ENCODE measurements at regions not wholly inside any gene's neighbourhood (a gene's known extent, or its start where the extent isn't known, plus 50 kb on each side); places are given as distances from the start of the nearest gene placed in this dataset.

DNA sequence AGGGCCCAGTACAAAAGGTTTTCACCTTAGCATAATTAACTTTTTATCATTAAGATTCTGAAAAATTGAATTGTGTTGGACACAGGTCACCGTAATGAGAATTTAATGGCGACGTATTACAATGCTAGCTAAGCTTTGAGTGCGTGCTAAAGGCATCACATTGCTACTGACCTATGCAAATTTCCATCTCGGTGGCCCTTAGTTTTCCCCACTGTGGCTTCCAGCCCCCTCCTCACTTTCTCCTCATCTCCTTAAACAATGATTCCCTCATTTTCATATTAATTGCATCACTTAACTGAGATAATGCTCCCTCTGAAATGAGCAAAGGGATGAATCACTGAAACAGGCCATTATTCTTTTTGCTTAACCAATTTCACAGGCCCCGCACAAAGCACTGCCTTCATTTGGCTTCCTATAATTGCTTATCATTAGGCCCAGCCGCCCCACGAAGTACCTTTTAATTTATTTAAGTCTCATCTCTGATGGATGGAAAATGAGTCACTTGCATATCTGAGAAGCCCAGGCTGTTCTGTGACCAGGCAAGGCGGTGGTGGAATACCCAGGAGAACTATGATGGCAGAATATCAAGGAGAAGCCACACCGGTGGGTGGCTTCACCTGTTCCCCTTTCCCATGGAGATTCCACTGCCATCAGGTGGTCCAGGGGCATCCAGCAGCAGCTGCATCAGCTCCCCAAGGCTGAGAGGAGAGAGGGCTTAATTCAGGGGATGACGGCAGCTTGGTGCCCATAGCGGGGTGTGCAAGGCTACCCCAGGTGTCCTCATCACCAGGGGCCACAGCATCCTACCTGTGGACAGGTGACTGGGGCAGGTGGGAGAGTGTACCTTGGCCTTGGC is 223.8 kb upstream of the BOD1L1 start:
- no peak for DNase-seq

- no peak for DNase-seq
Observed at GRCh38 chr4:13852411-13852810, 224.9 kb upstream of the BOD1L1 start.

- no peak for DNase-seq
Observed at GRCh38 chr4:13856387-13856786, 228.9 kb upstream of the BOD1L1 start.

DNA sequence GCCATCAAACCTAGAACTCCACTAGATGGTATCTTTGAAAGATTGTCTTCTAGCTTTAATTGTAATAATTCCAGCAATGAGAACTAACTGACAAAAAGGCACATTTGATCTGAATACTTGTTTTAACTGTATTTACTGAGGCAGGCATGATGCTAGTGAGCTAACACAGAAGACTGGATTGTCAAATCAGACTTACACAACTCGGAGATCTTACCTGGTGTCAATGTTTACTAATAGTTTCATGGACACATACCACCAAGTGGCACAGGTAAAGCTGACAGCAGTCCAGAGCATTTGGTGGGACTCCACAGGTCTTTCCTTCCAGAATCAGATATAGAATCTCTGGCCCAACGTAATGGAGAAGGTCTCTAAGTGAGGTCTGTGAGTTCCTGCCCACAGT is 229.9 kb upstream of the BOD1L1 start:
- DNase-seq, result no peak

GRCh38 chr4:13857800-13858199 is 230.3 kb upstream of the BOD1L1 start:
- no peak for DNase-seq

DNA sequence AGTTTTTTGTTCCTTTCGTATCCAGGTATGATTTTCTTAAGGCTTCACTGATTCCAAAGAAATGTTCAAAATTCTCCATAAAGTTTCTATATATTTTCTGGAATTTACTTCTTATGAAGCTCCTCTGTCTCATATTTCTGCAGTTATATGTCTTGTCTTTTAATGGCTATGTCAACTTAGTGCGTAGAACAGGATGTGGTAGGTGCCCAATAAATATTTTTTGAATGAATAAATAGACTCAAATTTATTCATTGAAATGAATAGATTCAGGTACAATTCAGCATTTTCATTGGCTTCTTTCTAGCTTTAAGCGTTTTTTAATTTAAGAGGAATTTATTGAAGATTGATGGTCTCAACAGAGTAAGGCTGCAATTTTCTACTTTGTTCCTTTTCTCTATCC is 231.9 kb upstream of the BOD1L1 start:
- DNase-seq, result no peak

DNA sequence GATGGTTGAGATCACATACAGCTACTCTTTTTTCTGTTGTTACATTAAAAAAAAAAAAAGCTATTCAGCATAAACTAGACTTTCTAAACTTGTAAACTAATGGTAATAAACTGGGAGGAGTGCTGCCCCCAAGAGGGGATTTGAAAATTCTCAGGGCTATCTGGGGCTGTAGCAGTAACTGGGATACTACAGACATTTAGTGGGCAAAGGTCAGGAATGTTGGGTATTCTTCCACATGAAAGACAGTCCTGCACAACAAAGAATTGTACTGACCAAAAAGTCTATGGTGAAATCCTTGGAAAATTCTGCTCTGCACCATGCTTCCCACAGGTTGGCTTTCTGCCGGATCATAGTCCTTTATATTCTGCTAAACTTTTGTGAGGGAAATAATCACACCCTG is 232.6 kb upstream of the BOD1L1 start:
- no peak for DNase-seq

DNA sequence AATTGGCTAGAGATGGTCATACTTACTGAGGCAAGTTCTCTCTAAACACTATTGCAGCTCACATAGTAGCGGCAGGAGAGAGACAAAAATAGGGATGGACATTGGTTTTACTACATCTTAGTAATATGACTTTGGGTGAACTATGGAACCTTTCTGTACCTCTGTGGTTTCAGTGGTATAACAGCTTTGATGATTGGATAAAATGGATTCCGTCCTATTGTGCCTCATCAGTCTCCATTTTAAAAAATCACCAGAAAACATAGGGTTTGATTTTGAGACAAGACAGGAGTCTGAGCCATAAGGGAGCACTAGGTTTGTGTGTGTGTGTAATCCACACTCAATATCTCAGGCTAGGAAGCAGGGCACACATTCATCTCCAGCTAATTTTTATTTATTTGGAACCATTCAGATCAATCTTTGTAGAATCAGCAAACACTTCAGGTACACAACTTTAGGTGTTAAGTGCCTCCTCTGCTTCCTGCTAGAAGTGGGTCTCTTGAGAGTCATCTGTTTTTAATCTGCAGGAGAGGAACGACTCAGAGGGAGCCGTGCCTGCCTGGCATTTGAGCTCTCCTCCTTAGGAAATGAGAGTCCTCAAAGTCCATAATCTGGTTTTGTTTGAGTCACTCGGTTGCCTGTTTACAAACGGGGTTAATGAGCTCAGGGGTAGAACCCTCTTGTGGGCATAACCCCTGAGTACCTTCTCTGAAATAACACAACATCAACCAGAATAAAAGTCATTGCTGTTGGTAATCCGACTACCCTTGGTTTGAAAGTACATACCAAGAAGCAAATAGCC is 238.5 kb upstream of the BOD1L1 start:
- no peak for DNase-seq

- DNase-seq, result no peak
Observed at GRCh38 chr4:13866881-13867280, 239.4 kb upstream of the BOD1L1 start.

GRCh38 chr4:13872155-13872554 is 244.6 kb upstream of the BOD1L1 start:
- DNase-seq, result no peak

GRCh38 chr4:13872955-13873354 is 245.4 kb upstream of the BOD1L1 start:
- DNase-seq, result no peak

- DNase-seq, result no peak
Observed at GRCh38 chr4:13875181-13875580, 247.7 kb upstream of the BOD1L1 start.

- no peak for DNase-seq
Observed at GRCh38 chr4:13876131-13876530, 248.6 kb upstream of the BOD1L1 start.

DNA sequence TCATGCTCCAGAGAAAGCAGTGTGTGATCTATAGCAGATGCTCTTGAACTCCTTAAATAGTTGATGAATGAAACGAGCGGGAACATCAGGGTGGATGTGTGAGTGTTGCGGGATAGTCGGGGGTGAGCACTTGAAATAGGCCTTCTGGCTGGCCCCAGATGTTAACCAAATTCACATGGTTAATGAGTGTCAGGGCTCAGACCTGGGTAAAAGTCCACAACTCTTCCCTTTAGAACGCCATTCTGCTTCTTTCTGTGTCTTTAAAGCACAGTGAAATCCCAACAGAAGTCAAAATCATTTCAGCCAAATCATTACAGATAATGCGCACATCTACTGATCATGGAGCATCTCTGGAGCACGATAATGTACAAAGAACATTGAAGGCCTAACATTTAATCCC is 249.4 kb upstream of the BOD1L1 start:
- no peak for DNase-seq

- no peak for DNase-seq
Observed at GRCh38 chr4:13877626-13878025, 250.1 kb upstream of the BOD1L1 start.

DNA sequence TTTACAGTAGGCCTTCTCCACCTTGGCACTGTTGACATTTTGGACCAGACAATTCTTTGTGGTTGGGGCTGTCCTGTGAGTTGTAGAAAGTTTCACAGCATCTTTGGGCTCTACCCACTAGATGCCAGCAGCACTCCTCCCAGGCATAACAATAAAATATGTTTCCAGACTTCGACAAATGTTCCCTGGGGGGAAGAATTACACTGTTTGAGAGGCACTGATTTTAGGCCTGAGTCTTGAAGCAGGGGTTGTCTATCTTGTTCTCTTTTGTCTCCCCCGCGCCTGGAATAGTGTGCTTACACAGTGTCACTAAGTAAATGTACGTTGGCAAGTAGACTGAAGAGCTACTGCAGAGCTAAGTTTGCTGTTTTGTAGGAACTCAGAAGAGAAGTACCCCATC is 254.4 kb upstream of the BOD1L1 start:
- no peak for DNase-seq

DNA sequence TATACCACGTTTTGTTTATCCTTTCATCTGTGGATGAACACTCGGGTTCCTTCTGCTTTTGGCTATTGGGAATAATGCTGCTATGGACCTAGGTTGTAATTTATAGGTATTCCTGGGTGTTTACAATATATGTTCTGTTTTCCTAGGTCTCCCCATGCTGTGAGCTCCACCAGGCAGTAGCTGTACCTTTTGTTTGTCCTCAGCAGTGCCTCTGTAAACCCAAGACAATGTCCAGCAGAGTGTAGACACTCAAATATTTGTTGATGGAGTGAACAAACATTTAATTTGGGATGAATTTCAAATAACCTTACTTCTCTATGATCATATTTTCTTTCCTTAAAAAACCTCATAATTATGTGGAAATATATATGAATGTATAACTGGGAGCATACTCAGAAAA is 259.5 kb upstream of the BOD1L1 start:
- DNase-seq, result no peak

DNA sequence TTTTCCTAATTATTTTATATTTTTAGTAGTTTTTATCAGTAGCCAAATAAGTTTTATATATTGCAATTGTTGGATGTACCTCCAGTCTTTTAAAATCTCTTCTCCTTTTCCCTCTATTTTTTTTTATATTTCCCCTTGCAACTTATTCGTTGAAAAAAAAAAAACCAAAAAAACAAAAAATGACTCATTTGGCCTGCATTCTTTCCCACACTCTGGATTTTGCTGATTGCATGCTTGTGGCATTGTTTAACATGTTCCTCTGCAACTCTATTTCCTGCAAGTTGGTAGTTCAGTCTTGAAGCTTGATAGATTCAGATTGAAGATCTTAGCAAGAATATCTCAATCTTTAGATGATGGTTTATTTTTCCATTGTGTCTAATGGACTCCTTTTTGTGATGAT is 260.6 kb upstream of the BOD1L1 start:
- no peak for DNase-seq

- no peak for DNase-seq
Observed at GRCh38 chr4:13891544-13891939, 264.0 kb upstream of the BOD1L1 start.

DNA sequence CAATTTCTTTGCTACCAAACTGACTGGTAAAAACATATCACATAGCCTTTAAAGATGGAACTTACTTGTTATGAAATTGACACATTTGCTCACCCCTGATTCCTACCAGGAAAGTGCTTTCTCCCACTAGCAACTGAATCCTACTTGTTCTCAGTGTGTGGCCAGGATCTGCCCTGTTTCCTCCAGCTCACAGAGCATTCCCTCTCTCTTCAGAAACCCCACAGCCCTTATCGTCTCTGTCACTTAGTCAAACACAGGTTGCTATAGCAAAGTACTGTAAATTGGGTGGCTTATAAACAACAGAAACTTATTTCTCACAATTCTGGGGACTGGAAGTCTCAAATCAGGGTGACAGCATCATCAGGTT is 265.2 kb upstream of the BOD1L1 start:
- DNase-seq, result no peak

DNA sequence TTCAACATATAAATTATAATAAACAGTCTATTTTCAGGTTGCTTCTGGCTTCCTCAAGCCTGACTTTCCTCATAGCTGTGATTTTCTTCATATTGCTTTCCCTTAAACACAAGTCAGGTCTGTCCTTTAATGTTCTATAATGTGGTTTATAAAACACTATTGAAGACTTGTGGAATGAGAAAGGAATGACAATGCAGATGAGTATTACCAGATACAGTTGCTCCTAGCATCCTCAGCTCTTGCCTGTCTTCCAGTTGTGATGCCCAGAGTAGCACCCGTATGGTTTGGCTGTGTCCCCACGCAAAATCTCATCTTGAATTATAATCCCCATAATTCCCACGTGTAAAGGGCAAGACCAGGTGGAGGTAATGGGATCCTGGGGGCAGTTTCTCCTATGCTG is 265.7 kb upstream of the BOD1L1 start:
- no peak for DNase-seq

GRCh38 chr4:13893987-13894386 is 266.5 kb upstream of the BOD1L1 start:
- no peak for DNase-seq

DNA sequence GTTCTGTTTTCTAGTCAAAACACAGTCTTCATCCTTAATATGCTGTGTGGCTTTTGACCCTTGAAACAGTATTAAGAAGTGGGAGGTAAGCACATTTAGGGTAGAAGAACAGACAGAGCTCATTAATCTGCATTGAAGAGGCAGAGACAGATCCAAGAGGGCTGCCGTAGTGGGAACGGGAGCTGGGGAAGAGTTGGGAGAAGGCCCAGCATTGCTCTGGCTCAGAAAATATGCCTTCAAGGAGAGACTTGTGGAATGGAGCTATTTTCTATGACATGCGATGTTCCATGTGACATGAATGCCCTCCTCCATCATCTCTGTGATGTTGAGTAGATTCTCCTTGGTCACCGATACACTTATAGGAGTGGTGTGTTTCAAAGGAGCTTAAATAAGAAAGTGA is 273.3 kb upstream of the BOD1L1 start:
- no peak for DNase-seq

DNA sequence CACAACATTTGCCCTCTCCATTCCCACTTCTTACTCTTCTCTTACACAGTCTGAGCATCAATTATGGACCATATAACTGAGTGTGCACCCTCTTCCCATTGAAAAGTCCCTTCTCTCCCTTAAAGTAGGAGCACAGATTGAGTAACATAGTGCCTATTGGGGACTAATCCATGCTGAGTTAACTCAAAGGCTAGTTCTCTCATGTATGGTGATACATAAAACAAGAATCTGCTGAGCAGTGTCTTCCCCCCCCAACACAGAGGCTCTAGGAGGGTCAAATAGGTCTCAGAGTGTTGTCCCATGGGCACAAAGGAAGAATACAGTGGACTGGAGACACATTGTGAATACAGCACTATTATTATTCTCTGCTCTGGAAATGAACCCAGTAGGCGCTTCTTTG is 274.6 kb upstream of the BOD1L1 start:
- DNase-seq, result no peak

- DNase-seq, result no peak
Observed at GRCh38 chr4:13903061-13903460, 275.5 kb upstream of the BOD1L1 start.
